ENCODE measurements at regions not wholly inside any gene's neighbourhood (a gene's known extent, or its start where the extent isn't known, plus 50 kb on each side); places are given as distances from the start of the nearest gene placed in this dataset.
"Not testable (repeated sequence)": the region's sequence is repeated elsewhere in the genome, so short reads cannot be mapped to it uniquely, and the experiment has no call there.

DNA sequence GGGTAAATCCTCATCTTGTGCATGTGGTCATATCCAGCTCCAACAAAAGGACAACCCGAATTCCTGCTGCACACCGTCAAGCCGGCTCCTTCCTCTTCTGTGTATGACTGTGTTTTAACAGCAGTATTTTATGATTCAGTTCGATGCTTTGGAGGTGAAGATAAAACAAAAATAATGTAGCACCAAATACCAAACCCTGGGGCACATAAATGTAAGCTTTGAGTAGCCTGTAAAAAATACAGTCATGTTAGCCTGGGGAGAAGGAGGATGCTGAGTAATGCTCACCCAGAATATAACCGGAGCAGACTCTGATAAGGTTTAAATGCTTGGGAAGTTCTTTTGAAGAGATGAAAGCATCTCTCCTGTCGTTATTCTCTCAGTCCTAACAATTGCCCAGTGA is 225.0 kb downstream of the SUCLG1 start:
- no peaks in the 10 kb centered on the region for H3K36me3 Mint-ChIP-seq (ENCODE audit: low read depth)
- ATAC-seq (no peak), DNase-seq (no peak)
- no peaks in the 10 kb centered on the region for H3K9me3 ChIP-seq (ENCODE audit: control insufficient read depth, low read length, poor library complexity, severe bottlenecking)
- no peaks in the 10 kb centered on the region for H3K4me1 Mint-ChIP-seq
- no peak overlapping the region for H3K27ac Mint-ChIP-seq
- no peak overlapping the region for H3K4me3 Mint-ChIP-seq
- H3K27me3 Mint-ChIP-seq = peaks cover 7% of the 10 kb centered on the region

GRCh38 chr2:84231478-84231877 is 227.6 kb downstream of the SUCLG1 start:
- Mint-ChIP-seq H3K27me3 (no peaks in the 10 kb centered on the region), H3K4me3 (no peak overlapping the region), H3K27ac (no peak overlapping the region), H3K36me3 (ENCODE audit: low read depth) (no peaks in the 10 kb centered on the region), H3K4me1 (no peaks in the 10 kb centered on the region)
- no peaks in the 10 kb centered on the region for H3K9me3 ChIP-seq (ENCODE audit: control insufficient read depth, low read length, poor library complexity, severe bottlenecking)
- ATAC-seq = no peak
- DNase-seq = no peak

GRCh38 chr2:84224121-84224520 is 235.0 kb downstream of the SUCLG1 start:
- Mint-ChIP-seq H3K27me3 (peaks cover 11% of the 10 kb centered on the region), H3K4me3 (no peak overlapping the region), H3K36me3 (ENCODE audit: low read depth) (no peaks in the 10 kb centered on the region), H3K4me1 (no peaks in the 10 kb centered on the region), H3K27ac (no peak overlapping the region)
- ATAC-seq = no peak
- no peaks in the 10 kb centered on the region for H3K9me3 ChIP-seq (ENCODE audit: control insufficient read depth, low read length, poor library complexity, severe bottlenecking)
- DNase-seq = no peak

DNA sequence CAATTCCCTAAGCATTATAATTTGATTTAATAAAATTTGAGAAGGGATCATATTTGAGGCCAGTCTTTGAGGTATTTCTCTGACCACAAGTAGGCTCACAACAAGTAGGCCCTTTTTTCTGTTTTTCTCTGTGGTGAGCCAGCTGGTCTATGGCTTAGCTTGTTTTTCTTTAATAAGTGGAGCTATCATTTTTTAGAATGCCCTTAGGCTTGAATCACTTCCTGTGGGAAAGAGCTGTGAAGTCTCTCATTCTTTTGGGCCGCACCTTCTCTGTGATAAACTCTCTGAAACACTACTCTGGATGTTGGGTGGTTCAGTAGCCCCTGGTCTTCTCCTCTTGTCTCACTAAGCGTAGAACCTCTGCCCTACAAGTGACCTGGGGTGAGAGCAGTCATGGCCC is 235.9 kb downstream of the SUCLG1 start:
- H3K4me3 Mint-ChIP-seq = no peak overlapping the region
- no peak for DNase-seq
- H3K4me1 Mint-ChIP-seq = no peaks in the 10 kb centered on the region
- ATAC-seq = no peak
- no peaks in the 10 kb centered on the region for H3K9me3 ChIP-seq (ENCODE audit: control insufficient read depth, low read length, poor library complexity, severe bottlenecking)
- H3K27ac Mint-ChIP-seq = no peak overlapping the region
- peaks cover 11% of the 10 kb centered on the region for H3K27me3 Mint-ChIP-seq
- H3K36me3 Mint-ChIP-seq (ENCODE audit: low read depth) = no peaks in the 10 kb centered on the region

- not testable (repeated sequence) for H3K36me3 Mint-ChIP-seq (ENCODE audit: low read depth); H3K4me3 Mint-ChIP-seq; DNase-seq; ATAC-seq; H3K27ac Mint-ChIP-seq; H3K4me1 Mint-ChIP-seq; H3K9me3 ChIP-seq (ENCODE audit: control insufficient read depth, low read length, poor library complexity, severe bottlenecking)
- peaks cover 11% of the 10 kb centered on the region for H3K27me3 Mint-ChIP-seq
These were observed 238.0 kb downstream of the SUCLG1 start for GRCh38 chr2:84221102-84221501.

GRCh38 chr2:84217456-84217855 is 241.6 kb downstream of the SUCLG1 start:
- Mint-ChIP-seq H3K27me3 (peaks cover 32% of the 10 kb centered on the region), H3K4me3 (no peak overlapping the region), H3K27ac (no peak overlapping the region), H3K36me3 (ENCODE audit: low read depth) (no peaks in the 10 kb centered on the region), H3K4me1 (no peaks in the 10 kb centered on the region)
- H3K9me3 ChIP-seq (ENCODE audit: control insufficient read depth, low read length, poor library complexity, severe bottlenecking) = no peaks in the 10 kb centered on the region
- ATAC-seq (no peak), DNase-seq (no peak)

- Mint-ChIP-seq H3K4me3 (no peak overlapping the region), H3K27me3 (peaks cover 48% of the 10 kb centered on the region)
- no peak for ATAC-seq
These were observed 244.6 kb downstream of the SUCLG1 start for GRCh38 chr2:84214455-84214854.

DNA sequence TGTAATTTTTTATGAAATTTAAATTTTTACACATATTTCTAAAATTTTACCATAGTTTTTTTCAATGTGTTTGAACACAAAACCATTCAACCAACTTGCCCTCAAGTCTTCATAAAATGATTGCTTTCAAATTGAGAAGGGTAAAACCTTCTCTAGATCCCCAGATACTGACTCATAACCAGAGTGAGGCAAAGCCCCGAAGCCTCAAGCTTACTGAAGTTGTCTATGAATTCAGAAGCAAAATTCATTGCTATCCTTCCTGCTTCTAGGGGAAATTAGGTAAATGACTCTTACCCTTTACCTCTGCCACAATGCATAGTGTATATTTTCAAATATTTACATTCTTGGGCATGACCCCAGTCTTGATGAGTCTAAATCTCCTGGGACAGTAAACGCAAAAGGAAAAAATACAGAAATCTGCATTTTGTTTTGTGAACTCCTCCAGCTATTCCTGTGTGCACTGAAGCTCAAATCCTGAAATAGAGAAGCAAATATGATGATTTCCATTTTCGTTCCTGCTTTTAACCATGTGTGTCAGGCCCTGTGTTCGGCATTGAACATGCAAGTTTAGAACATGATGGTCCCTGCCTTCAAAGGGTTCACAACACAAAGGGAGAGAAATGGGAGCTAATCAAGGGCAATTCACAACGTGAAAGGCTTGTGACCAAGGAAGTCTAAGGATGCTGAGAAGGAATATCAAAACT is 246.3 kb downstream of the SUCLG1 start:
- Mint-ChIP-seq H3K27me3 (peaks cover 65% of the 10 kb centered on the region), H3K4me1 (no peaks in the 10 kb centered on the region)
- ATAC-seq = no peak

More at GRCh38 chr2:84214455-84214854, 244.6 kb downstream of the SUCLG1 start:
- H3K9me3 ChIP-seq (ENCODE audit: control insufficient read depth, low read length, poor library complexity, severe bottlenecking) = no peaks in the 10 kb centered on the region
- Mint-ChIP-seq H3K4me1 (no peaks in the 10 kb centered on the region), H3K27ac (no peak overlapping the region), H3K36me3 (ENCODE audit: low read depth) (no peaks in the 10 kb centered on the region)
- DNase-seq = no peak

DNA sequence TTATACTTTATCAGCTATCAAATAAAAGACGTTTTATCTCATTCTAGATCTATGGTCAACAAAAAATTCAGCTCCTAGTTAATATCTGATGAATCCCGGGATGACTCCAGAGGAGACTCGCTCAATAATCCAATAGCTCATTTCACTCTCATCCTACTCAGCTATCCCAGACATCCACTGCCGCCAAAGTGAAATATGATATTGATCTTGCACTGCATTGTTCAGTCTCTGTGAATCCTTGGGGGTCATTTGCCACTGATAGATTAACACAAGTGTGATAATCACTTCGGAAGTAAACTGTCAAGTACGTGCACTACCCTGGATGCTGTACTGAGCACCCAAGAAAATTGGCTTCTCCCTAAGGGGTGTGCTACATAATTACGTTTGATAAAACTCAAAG is 249.1 kb downstream of the SUCLG1 start:
- no peak for ATAC-seq
- no peak overlapping the region for H3K4me3 Mint-ChIP-seq
- H3K27ac Mint-ChIP-seq = no peak overlapping the region
- peaks cover 89% of the 10 kb centered on the region for H3K27me3 Mint-ChIP-seq
- DNase-seq = no peak
- H3K9me3 ChIP-seq (ENCODE audit: control insufficient read depth, low read length, poor library complexity, severe bottlenecking) = no peaks in the 10 kb centered on the region
- no peaks in the 10 kb centered on the region for H3K36me3 Mint-ChIP-seq (ENCODE audit: low read depth)
- H3K4me1 Mint-ChIP-seq = peaks cover 4% of the 10 kb centered on the region

More for the DNA sequence above, 246.3 kb downstream of the SUCLG1 start:
- no peak for DNase-seq
- Mint-ChIP-seq H3K4me3 (no peak overlapping the region), H3K36me3 (ENCODE audit: low read depth) (no peaks in the 10 kb centered on the region), H3K27ac (no peak overlapping the region)
- H3K9me3 ChIP-seq (ENCODE audit: control insufficient read depth, low read length, poor library complexity, severe bottlenecking) = no peaks in the 10 kb centered on the region

DNA sequence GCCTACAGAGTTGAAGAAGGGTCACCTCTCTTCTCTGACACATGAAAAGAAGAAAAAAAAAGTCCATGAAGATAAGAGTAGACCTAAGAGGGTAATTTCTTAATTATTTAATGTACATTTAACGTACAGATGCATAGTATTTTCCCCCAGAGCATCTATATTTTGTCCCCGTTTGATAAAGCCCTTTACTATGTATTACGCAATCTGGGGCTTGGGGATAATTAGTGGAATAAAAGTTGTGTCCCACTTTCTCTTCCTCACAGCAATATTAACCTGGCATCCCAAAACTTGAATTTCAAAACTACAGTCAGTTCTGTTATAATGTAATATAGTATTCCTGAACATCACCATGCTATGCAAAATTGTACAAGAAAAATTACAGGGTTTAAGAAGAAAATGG is 254.1 kb downstream of the SUCLG1 start:
- H3K4me3 Mint-ChIP-seq = no peak overlapping the region
- no peak overlapping the region for H3K27ac Mint-ChIP-seq
- peaks cover 4% of the 10 kb centered on the region for H3K4me1 Mint-ChIP-seq
- no peaks in the 10 kb centered on the region for H3K36me3 Mint-ChIP-seq (ENCODE audit: low read depth)
- H3K9me3 ChIP-seq (ENCODE audit: control insufficient read depth, low read length, poor library complexity, severe bottlenecking) = no peaks in the 10 kb centered on the region
- peaks cover 49% of the 10 kb centered on the region for H3K27me3 Mint-ChIP-seq
- ATAC-seq (no peak), DNase-seq (no peak)

- Mint-ChIP-seq H3K36me3 (ENCODE audit: low read depth) (no peaks in the 10 kb centered on the region), H3K27me3 (peaks cover 22% of the 10 kb centered on the region), H3K27ac (no peak overlapping the region), H3K4me1 (peaks cover 4% of the 10 kb centered on the region), H3K4me3 (no peak overlapping the region)
- ATAC-seq (no peak), DNase-seq (no peak)
- no peaks in the 10 kb centered on the region for H3K9me3 ChIP-seq (ENCODE audit: control insufficient read depth, low read length, poor library complexity, severe bottlenecking)
These were observed 256.9 kb downstream of the SUCLG1 start for GRCh38 chr2:84202166-84202565.

DNA sequence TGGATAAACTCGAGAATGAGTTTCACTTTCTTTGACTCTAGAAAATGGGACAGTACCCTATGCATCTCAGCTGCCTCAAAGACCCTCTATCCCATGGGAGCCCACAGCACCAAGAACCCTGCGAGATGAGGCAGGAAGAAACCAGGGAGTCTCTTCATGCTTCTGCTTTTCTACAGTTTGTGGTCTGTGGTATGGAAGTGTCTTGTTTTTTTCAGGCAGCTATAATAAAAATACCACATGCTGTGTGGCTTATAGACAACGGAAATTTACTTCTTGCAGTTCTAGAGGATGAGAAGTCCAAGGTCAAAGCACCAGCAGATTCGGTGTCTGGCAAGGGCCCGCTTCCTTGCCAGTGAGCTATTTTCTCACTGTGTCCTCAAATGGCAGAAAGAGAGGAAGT is 257.9 kb downstream of the SUCLG1 start:
- DNase-seq = no peak
- Mint-ChIP-seq H3K36me3 (ENCODE audit: low read depth) (no peaks in the 10 kb centered on the region), H3K27ac (no peak overlapping the region), H3K4me1 (no peaks in the 10 kb centered on the region), H3K27me3 (peaks cover 12% of the 10 kb centered on the region), H3K4me3 (no peak overlapping the region)
- no peak for ATAC-seq
- H3K9me3 ChIP-seq (ENCODE audit: control insufficient read depth, low read length, poor library complexity, severe bottlenecking) = no peaks in the 10 kb centered on the region

- no peaks in the 10 kb centered on the region for H3K27me3 Mint-ChIP-seq
- no peaks in the 10 kb centered on the region for H3K36me3 Mint-ChIP-seq (ENCODE audit: low read depth)
- H3K4me3 Mint-ChIP-seq = no peak overlapping the region
- H3K27ac Mint-ChIP-seq = no peak overlapping the region
- DNase-seq (no peak), ATAC-seq (no peak)
- H3K4me1 Mint-ChIP-seq = no peaks in the 10 kb centered on the region
- no peaks in the 10 kb centered on the region for H3K9me3 ChIP-seq (ENCODE audit: control insufficient read depth, low read length, poor library complexity, severe bottlenecking)
These were observed 261.2 kb downstream of the SUCLG1 start for GRCh38 chr2:84197901-84198300.

- Mint-ChIP-seq H3K27me3 (no peaks in the 10 kb centered on the region), H3K4me3 (no peak overlapping the region), H3K36me3 (ENCODE audit: low read depth) (no peaks in the 10 kb centered on the region), H3K27ac (no peak overlapping the region), H3K4me1 (no peaks in the 10 kb centered on the region)
- DNase-seq (no peak), ATAC-seq (no peak)
- H3K9me3 ChIP-seq (ENCODE audit: control insufficient read depth, low read length, poor library complexity, severe bottlenecking) = no peaks in the 10 kb centered on the region
These were observed 264.0 kb downstream of the SUCLG1 start for GRCh38 chr2:84194949-84195644.
